Endothelial cell of umbilical vein (primary cell): ENCODE measurements at regions not wholly inside any gene's neighbourhood (a gene's known extent, or its start where the extent isn't known, plus 50 kb on each side); places are given as distances from the start of the nearest gene placed in this dataset.

Source experiments
- BruUV-seq: library from RNA; stranded (reverse); fragments of 400-500 nt; replicated peaks from 2 replicates; lab custom pipeline; 2021; lab: Mats Ljungman, UMichigan
- CTCF ChIA-PET: fragments of 300-600, 350-600 bp; sonication (Branson Sonifier 250); formaldehyde crosslinking; loops from one replicate; lab custom pipeline; 2021; ENCODE audit warnings: antibody characterized with exemption, inconsistent platforms; lab: Charles Lee
- POLR2A ChIA-PET: fragments of 300-600, 350-600 bp; sonication (Branson Sonifier 250); formaldehyde crosslinking; loops from one replicate; lab custom pipeline; 2021; ENCODE audit warnings: antibody characterized with exemption, inconsistent platforms; lab: Charles Lee
- DNase-seq: peaks from one replicate; pipeline ENCODE4 v3.0.0-alpha.2; 2011; ENCODE audit warnings: low read depth, low spot score
- FAIRE-seq: peaks from 2 replicates; lab custom pipeline; 2011; peaks lifted over from hg19 to GRCh38; lab: Jason Lieb, UNC
- H2AFZ ChIP-seq: 2 replicates; pipeline ENCODE4 v1.6.0; 2012; ENCODE audit warnings: low read depth, low read length, control low read depth, inconsistent platforms
- H3K27ac ChIP-seq: 2 replicates; pipeline ENCODE4 v1.5.1; 2011; ENCODE audit warnings: low read depth, mild to moderate bottlenecking, control low read depth, low read length, moderate library complexity; ENCODE audit not compliant: insufficient read depth
- H3K27me3 ChIP-seq, 2 experiments: 2 replicates each; pipeline versions ENCODE4 v1.6.0 to v1.6.1; 2011; ENCODE audit warnings: low read length in 2 of 2, mixed read lengths in 1 of 2; ENCODE audit not compliant: control insufficient read depth in 2 of 2, insufficient read depth in 2 of 2
- H3K36me3 ChIP-seq, 2 experiments: 2 replicates in 1 of 2; 3 replicates in 1 of 2; pipeline ENCODE4 v1.5.1; 2011; ENCODE audit warnings: low read length in 2 of 2, mild to moderate bottlenecking in 1 of 2, moderate library complexity in 1 of 2; ENCODE audit not compliant: control insufficient read depth in 2 of 2, insufficient read depth in 2 of 2; ENCODE audit errors: extremely low read depth in 1 of 2
- H3K4me1 ChIP-seq: 3 replicates; pipeline ENCODE4 v1.5.1; 2011; ENCODE audit warnings: mild to moderate bottlenecking, low read length; ENCODE audit not compliant: control insufficient read depth, insufficient read depth; ENCODE audit errors: extremely low read depth
- H3K4me2 ChIP-seq: 2 replicates; pipeline ENCODE4 v1.6.1; 2011; ENCODE audit warnings: low read length, control low read depth, mixed read lengths; ENCODE audit not compliant: insufficient read depth
- H3K4me3 ChIP-seq, 3 experiments: fragments of 200-600 bp in 1 of 3; sonication (generic), shearing (Covaris generic) in 1 of 3; replicated peaks in 1 of 3; 2 replicates each; pipeline ENCODE4 v1.5.1; 2011 to 2016; ENCODE audit warnings: control low read depth in 3 of 3, low read length in 3 of 3, mild to moderate bottlenecking in 2 of 3, inconsistent platforms in 1 of 3, low read depth in 1 of 3, moderate library complexity in 1 of 3; ENCODE audit not compliant: insufficient read depth in 1 of 3
- H3K79me2 ChIP-seq: 2 replicates; pipeline ENCODE4 v1.6.0; 2012; ENCODE audit warnings: low read length, inconsistent platforms; ENCODE audit not compliant: control insufficient read depth, insufficient read depth
- H3K9ac ChIP-seq: replicated peaks from 2 replicates; pipeline ENCODE3; 2011; ENCODE audit warnings: low read length, control low read depth; ENCODE audit not compliant: insufficient read depth; ENCODE audit errors: extremely low read depth
- H3K9me1 ChIP-seq: replicated peaks from 3 replicates; pipeline ENCODE4 v1.6.0; 2011; ENCODE audit warnings: mild to moderate bottlenecking, low read length; ENCODE audit not compliant: control insufficient read depth, insufficient read depth; ENCODE audit errors: extremely low read depth
- H3K9me3 ChIP-seq: replicated peaks from 2 replicates; pipeline ENCODE4 v1.5.1; 2012; ENCODE audit warnings: low read length, inconsistent platforms; ENCODE audit not compliant: control insufficient read depth, insufficient read depth
- H4K20me1 ChIP-seq: replicated peaks from 2 replicates; pipeline ENCODE3; 2011; ENCODE audit warnings: mild to moderate bottlenecking, low read length; ENCODE audit not compliant: control insufficient read depth, insufficient read depth; ENCODE audit errors: extremely low read depth
- CTCF ChIP-seq, 2 donors: IDR thresholded peaks; 1 replicate in 1 of 2; 2 replicates in 1 of 2; pipeline ENCODE4 v1.5.1; 2011; ENCODE audit warnings: low read length in 2 of 2, mild to moderate bottlenecking in 2 of 2, moderate library complexity in 2 of 2, control low read depth in 1 of 2, inconsistent platforms in 1 of 2, low read depth in 1 of 2; ENCODE audit not compliant: insufficient read depth in 1 of 2; ENCODE audit errors: extremely low read depth in 1 of 2
- EZH2 ChIP-seq: IDR thresholded peaks from 2 replicates; pipeline ENCODE4 v1.6.1; 2012; ENCODE audit warnings: borderline replicate concordance, low read depth, mild to moderate bottlenecking, moderate library complexity, low read length, inconsistent platforms; ENCODE audit not compliant: severe bottlenecking
- FOS ChIP-seq: IDR thresholded peaks from 2 replicates; pipeline ENCODE4 v1.6.1; 2011; ENCODE audit warnings: mild to moderate bottlenecking, low read length, moderate library complexity, borderline replicate concordance; ENCODE audit not compliant: insufficient read depth
- GATA2 ChIP-seq: IDR thresholded peaks from 2 replicates; pipeline ENCODE4 v1.7.0; 2011; ENCODE audit warnings: low read depth, mild to moderate bottlenecking, moderate library complexity, mixed read lengths, low read length; ENCODE audit not compliant: insufficient read length, insufficient read depth
- JUN ChIP-seq: IDR thresholded peaks from 2 replicates; pipeline ENCODE4 v1.6.1; 2011; ENCODE audit warnings: borderline replicate concordance, low read depth; ENCODE audit not compliant: insufficient read length, insufficient read depth
- MAX ChIP-seq: IDR thresholded peaks from 2 replicates; pipeline ENCODE4 v1.6.1; 2011; ENCODE audit not compliant: insufficient read depth, insufficient read length
- MYC ChIP-seq: IDR thresholded peaks from one replicate; pipeline ENCODE4 v1.6.1; 2011; ENCODE audit warnings: mild to moderate bottlenecking, low read depth, low read length
- POLR2A ChIP-seq: IDR thresholded peaks from 2 replicates; pipeline ENCODE4 v1.6.1; 2012; ENCODE audit warnings: low read depth, mild to moderate bottlenecking, control low read depth, low read length
- POLR2AphosphoS5 ChIP-seq: IDR thresholded peaks from 2 replicates; pipeline ENCODE4 v1.6.1; 2012; ENCODE audit warnings: low read depth, mild to moderate bottlenecking, control low read depth, low read length, moderate library complexity; ENCODE audit not compliant: insufficient read depth
- dilution Hi-C: fragments of 300-500 bp; cut with MboI; formaldehyde crosslinking; loops from one replicate; pipeline ENCODE4 v1.15.0; 2019; ENCODE audit warnings: low sequenced_read_pairs; ENCODE audit not compliant: extremely low pct_ligation_motif_present
- intact Hi-C: fragments of 100-400 bp; cut with micrococcal nuclease; formaldehyde crosslinking; loops from one replicate; pipeline ENCODE4 v1.10.0; 2022

GRCh38 chr1:209430821-209431259, 152.7 kb upstream of the CAMK1G start:
- H3K27me3 ChIP-seq = no peaks in the 10 kb centered on the region
- H2AFZ ChIP-seq = no peak overlapping the region
- H3K4me1 ChIP-seq = no peaks in the 10 kb centered on the region
- no peaks in the 10 kb centered on the region for H3K36me3 ChIP-seq
- no peaks in the 10 kb centered on the region for H3K9me1 ChIP-seq
- CTCF ChIA-PET = no interaction called here
- H4K20me1 ChIP-seq = no peaks in the 10 kb centered on the region
- no peaks in the 10 kb centered on the region for H3K79me2 ChIP-seq
- intact Hi-C loops (no loop called here), dilution Hi-C loops (no loop called here)
- no TSS peak for BruUV-seq
- H3K4me3 ChIP-seq = no peak overlapping the region
- no peak overlapping the region for H3K27ac ChIP-seq
- no peaks in the 10 kb centered on the region for H3K9me3 ChIP-seq
- POLR2A ChIA-PET = no interaction called here
- no peak for DNase-seq
- no peak overlapping the region for H3K4me2 ChIP-seq
- no peak overlapping the region for H3K9ac ChIP-seq
- no peak for FAIRE-seq
- TF ChIP-seq FOS = no peak
- TF ChIP-seq CTCF (IDR thresholded peaks at IDR 0.05; ENCODE audit: extremely low read depth in 1 of 2, insufficient read depth in 1 of 2, low read depth in 1 of 2, low read length in 2 of 2) = no peak
- TF ChIP-seq POLR2A = no peak
- TF ChIP-seq EZH2 = no peak
- TF ChIP-seq MYC = no peak
- no peak for TF ChIP-seq POLR2AphosphoS5
- no peak for TF ChIP-seq JUN
- no peak for TF ChIP-seq GATA2
- TF ChIP-seq MAX = no peak
